ENCODE measurements at regions not wholly inside any gene's neighbourhood (a gene's known extent, or its start where the extent isn't known, plus 50 kb on each side); places are given as distances from the start of the nearest gene placed in this dataset.
A peak's percentile ranks its signal among the peaks of the same experiment; 100 is the strongest.

- no peak for FAIRE-seq
Measured at GRCh38 chr4:128378668-128379067, 91.1 kb upstream of the PGRMC2 start.

GRCh38 chr4:128376958-128377357 is 89.3 kb upstream of the PGRMC2 start:
- DNase-seq (ENCODE audit: insufficient read length, low spot score): no peak
- FAIRE-seq: no peak

More at GRCh38 chr4:128378668-128379067, 91.1 kb upstream of the PGRMC2 start:
- DNase-seq (ENCODE audit: insufficient read length, low spot score): no peak

GRCh38 chr4:128376303-128376702 is 88.7 kb upstream of the PGRMC2 start:
- DNase-seq (ENCODE audit: insufficient read length, low spot score) (no peak), FAIRE-seq (no peak)

- no peak for DNase-seq (ENCODE audit: insufficient read length, low spot score)
- FAIRE-seq: no peak
Measured at GRCh38 chr4:128373628-128374027, 86.0 kb upstream of the PGRMC2 start.

GRCh38 chr4:128371876-128372275 is 84.3 kb upstream of the PGRMC2 start:
- DNase-seq (ENCODE audit: insufficient read length, low spot score): no peak

GRCh38 chr4:128371001-128371777 is 83.6 kb upstream of the PGRMC2 start:
- no peak for FAIRE-seq
- DNase-seq (ENCODE audit: insufficient read length, low spot score): no peak

More at GRCh38 chr4:128371876-128372275, 84.3 kb upstream of the PGRMC2 start:
- no peak for FAIRE-seq

- no peak for DNase-seq (ENCODE audit: insufficient read length, low spot score)
- no peak for FAIRE-seq
Measured at GRCh38 chr4:128366212-128366611, 78.6 kb upstream of the PGRMC2 start.

- no peak for FAIRE-seq
- no peak for DNase-seq (ENCODE audit: insufficient read length, low spot score)
Measured at GRCh38 chr4:128364565-128364964, 77.0 kb upstream of the PGRMC2 start.

GRCh38 chr4:128363966-128364365 is 76.4 kb upstream of the PGRMC2 start:
- FAIRE-seq (peak; percentile 33), DNase-seq (ENCODE audit: insufficient read length, low spot score) (no peak)

- DNase-seq (ENCODE audit: insufficient read length, low spot score) (no peak), FAIRE-seq (no peak)
Measured at GRCh38 chr4:128362760-128363159, 75.1 kb upstream of the PGRMC2 start.

GRCh38 chr4:128359422-128359821 is 71.8 kb upstream of the PGRMC2 start:
- DNase-seq (ENCODE audit: insufficient read length, low spot score): no peak
- FAIRE-seq: no peak

GRCh38 chr4:128358913-128359279 is 71.3 kb upstream of the PGRMC2 start:
- DNase-seq (ENCODE audit: insufficient read length, low spot score) (no peak), FAIRE-seq (no peak)

- peak; percentile 68 for FAIRE-seq
- DNase-seq (ENCODE audit: insufficient read length, low spot score): peak; percentile 39
Measured at GRCh38 chr4:128358231-128358912, 70.8 kb upstream of the PGRMC2 start.

GRCh38 chr4:128357286-128357685 is 69.7 kb upstream of the PGRMC2 start:
- DNase-seq (ENCODE audit: insufficient read length, low spot score): no peak
- FAIRE-seq: no peak

GRCh38 chr4:128355305-128355704 is 67.7 kb upstream of the PGRMC2 start:
- no peak for FAIRE-seq

GRCh38 chr4:128354205-128354821 is 66.7 kb upstream of the PGRMC2 start:
- DNase-seq (ENCODE audit: insufficient read length, low spot score): peak; percentile 75
- peak; percentile 78 for FAIRE-seq

More at GRCh38 chr4:128355305-128355704, 67.7 kb upstream of the PGRMC2 start:
- DNase-seq (ENCODE audit: insufficient read length, low spot score): no peak

GRCh38 chr4:128353791-128354190 is 66.2 kb upstream of the PGRMC2 start:
- FAIRE-seq (no peak), DNase-seq (ENCODE audit: insufficient read length, low spot score) (no peak)

GRCh38 chr4:128351502-128351901 is 63.9 kb upstream of the PGRMC2 start:
- no peak for FAIRE-seq
- no peak for DNase-seq (ENCODE audit: insufficient read length, low spot score)

- no peak for FAIRE-seq
- no peak for DNase-seq (ENCODE audit: insufficient read length, low spot score)
Measured at GRCh38 chr4:128350449-128351045, 62.9 kb upstream of the PGRMC2 start.

- DNase-seq (ENCODE audit: insufficient read length, low spot score) (peak; percentile 46), FAIRE-seq (no peak)
Measured at GRCh38 chr4:128349921-128350320, 62.3 kb upstream of the PGRMC2 start.

- DNase-seq (ENCODE audit: insufficient read length, low spot score): no peak
- no peak for FAIRE-seq
Measured at GRCh38 chr4:128347930-128348660, 60.5 kb upstream of the PGRMC2 start.

Data from HTR-8/SVneo (cell line).